Dedifferentiated amniotic fluid mesenchymal stem cell (primary cell): ENCODE measurements at regions not wholly inside any gene's neighbourhood (a gene's known extent, or its start where the extent isn't known, plus 50 kb on each side); places are given as distances from the start of the nearest gene placed in this dataset.

Experiments
- DNase-seq: peaks from one replicate; pipeline ENCODE4 v3.0.0-alpha.2; 2016; ENCODE audit errors: extremely low spot score

GRCh38 chr13:109440320-109440719 is 346.1 kb downstream of the IRS2 start:
- no peak for DNase-seq

- no peak for DNase-seq
These were observed 346.6 kb downstream of the IRS2 start for GRCh38 chr13:109439813-109440212.

DNA sequence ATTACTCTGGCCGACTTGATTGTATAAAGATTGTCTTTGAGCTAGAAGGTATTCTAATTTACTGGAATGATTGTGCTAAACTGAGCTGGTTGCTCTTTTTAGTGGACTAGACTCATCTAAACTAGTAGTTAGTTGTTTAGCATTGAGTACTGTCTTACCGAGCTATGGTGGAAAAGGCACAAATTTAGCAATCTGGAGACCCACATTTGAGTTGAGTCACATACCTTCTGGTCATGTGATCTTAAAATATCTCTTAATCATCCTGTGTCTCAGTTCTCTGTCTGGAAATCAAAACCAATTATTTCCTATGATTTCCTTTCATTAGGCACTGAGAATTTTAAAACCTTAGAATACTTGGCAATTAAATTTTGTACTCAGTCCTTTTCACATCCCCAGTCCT is 349.5 kb downstream of the IRS2 start:
- no peak for DNase-seq

DNA sequence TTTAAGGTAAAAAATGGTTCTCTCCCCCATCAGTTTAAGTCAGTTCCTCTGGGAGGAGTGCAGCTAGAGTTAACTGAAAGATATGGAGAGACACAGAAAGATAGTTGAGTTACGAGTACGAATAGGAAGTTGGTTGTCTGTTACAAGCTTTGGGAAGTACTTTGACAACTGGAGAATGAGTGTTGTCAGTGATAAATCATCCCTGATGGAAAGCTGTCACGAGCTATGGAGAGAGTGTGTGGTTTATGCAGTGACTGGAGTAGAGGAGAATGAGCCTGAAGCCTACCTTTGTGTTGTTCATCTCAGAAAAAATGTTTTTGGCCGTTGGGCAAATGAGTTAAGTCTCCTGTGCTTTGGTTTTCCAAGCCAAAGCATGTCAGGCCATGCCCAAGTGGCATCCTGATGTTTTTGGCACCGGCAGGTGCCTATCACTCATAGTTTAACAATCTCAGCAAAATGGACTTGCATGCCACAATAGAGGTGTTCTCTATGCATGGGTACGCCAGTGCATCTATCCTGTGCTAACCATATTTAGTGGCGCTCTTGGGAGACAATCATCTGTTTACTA is 350.2 kb downstream of the IRS2 start:
- DNase-seq, result no peak

- no peak for DNase-seq
These were observed 355.2 kb downstream of the IRS2 start for GRCh38 chr13:109431217-109431616.

GRCh38 chr13:109428146-109428545 is 358.2 kb downstream of the IRS2 start:
- no peak for DNase-seq

DNA sequence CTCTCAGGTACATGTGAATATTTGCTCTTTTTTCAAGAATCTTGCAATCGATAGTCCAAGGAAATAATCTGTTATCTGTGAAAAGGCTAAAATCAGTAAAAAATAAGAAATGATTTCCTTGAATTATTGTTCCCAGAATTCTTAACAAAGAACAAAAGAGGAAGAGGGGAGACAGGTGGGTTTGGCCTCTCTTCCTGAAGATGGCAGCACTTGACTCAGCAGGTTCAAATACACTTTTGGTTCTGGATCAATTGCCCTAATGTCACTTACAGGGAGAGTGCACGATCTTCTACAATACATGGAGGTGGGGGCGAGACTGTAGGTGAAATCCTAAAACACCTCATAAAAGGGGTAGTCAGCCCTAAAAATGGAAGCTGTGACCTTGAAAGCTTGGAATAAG is 358.7 kb downstream of the IRS2 start:
- no peak for DNase-seq

DNA sequence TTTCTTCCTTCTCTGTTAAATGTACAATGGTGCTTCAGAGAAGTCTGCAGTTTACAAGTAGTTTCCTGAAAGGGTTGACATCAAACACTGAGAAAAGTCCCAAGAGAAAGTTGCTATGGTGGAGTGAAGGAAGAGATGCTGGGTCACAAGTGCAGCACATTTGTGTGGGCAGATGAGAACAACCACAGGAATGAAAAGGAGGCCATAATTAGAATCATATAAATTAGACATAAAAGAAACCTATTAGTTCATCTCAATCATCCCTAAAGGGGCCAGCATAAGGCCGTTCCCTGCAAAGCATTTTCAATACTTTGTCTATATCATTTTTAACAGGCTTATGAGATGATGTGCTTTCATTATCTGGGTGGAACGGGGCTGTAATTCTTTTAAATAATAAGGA is 359.2 kb downstream of the IRS2 start:
- no peak for DNase-seq

DNA sequence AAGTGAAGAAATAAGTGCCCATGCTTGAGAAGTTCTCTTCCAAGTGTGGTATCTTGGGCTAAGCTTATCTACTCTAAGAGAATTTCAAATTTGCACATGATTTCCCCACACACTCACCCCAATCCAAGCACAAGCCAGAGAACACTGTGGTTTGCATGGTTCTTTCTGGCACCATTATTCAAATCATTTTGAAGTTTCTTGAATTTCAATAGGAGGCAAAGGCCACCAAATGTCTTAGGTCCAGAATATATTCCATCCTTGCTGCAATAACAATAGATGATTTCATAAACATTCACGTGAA is 359.7 kb downstream of the IRS2 start:
- DNase-seq, result no peak

DNA sequence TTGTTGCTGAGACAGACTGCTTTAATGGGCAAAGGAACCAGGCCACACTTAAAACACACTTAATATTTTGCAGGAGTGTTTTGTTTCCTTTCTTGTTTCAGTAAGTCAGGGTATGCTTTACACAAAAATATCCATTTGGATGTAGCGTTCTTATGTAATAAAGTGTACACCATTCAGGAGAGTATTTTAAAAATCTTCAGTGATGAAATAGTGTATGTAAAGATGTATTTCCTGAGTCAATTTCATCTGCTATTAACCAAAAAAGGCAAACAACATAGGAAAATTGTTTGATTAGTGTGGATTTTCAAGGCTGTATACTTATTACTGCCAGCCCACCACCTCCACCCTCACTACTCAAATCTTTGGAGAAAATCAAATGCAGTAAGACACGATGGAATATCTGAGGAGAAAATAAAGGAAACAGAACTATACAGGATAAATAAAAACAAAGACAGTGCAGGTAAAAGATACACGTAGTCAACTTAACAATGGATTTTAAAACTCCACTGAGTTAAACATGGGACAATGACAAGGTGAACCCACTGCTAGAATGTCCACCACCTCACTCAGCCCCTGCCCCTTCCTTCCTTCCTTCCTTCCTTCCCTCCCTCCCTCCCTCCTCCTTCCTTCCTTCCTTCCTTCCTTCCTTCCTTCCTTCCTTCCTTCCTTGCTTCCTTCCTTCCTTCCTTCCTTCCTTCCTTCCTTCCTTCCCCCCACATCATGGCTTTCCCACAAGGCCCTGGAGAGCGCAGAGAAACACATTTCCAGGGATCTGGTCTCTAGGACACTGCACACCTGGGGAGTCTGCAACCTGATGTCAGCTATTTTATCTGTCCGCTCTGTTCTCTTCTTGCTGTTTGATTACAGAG is 360.3 kb downstream of the IRS2 start:
- no peak for DNase-seq

GRCh38 chr13:109422161-109422560 is 364.2 kb downstream of the IRS2 start:
- no peak for DNase-seq

- no peak for DNase-seq
These were observed 366.5 kb downstream of the IRS2 start for GRCh38 chr13:109419896-109420295.

- no peak for DNase-seq
These were observed 368.3 kb downstream of the IRS2 start for GRCh38 chr13:109418111-109418510.

GRCh38 chr13:109416001-109416400 is 370.4 kb downstream of the IRS2 start:
- no peak for DNase-seq

DNA sequence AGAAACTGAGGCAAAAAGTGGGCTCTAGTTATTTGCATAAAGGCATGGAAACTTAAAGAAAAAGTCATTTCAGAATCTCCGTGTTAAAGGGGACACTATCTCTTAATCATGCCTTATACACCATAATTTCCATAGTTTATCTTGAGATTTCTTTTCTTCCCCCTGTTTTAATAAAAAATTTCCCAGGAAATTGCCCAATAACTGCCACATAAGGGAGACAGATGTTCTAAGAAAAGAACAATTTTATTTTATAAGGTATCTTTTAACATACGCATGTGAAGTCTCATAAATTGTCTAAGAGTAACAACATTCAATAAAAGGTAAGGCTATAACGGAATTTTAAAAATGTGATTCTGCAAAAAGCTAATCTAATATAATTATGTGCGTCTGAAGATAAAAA is 371.3 kb downstream of the IRS2 start:
- DNase-seq, result no peak

DNA sequence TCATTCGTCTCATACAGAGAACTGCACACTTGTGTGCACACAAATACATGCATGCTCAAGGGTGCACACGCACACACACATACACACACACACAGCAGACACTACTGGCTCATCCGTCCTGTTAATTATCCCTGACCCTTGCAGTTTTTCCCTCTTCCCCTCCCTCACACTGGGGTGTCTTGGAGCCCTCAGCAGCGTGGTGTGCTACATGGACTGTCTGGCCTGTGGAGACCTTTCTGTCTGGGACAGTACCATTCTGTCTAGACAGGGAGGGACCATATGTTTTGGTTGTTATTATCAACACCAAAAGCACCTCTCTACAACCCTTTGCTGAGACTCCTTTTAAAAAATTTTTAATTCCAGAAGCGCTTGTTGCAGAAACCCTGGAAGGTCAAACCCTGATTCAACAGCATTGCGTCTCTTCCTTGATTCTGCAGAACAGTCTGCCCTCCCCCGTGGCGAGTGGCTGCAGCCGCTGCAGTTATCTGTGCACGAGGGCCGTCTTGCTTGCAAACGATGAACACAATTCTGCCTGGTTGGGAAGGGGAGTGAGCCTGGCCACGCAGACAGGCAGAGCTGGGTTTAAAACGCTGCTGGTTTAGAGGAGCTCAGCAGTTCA is 374.0 kb downstream of the IRS2 start:
- DNase-seq, result no peak

DNA sequence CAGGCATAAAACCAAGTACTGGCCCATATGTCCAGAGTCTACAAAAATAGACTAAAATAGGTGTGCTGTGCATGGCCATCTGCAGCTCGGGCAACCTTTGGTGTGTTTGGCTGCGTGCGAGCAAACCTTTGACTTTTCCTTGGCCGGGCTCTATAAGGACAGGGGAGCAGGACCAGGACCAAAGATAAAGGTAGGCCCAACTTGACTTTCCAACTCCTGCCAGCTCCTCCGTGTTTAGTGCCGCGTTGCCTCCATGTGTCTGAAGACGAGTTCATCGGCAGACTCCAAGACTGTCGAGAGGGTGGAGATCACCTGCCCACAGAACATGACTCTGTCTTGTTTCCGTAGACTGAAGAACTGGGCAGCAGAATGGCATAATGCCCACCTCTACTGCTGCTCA is 375.5 kb downstream of the IRS2 start:
- DNase-seq, result no peak

DNA sequence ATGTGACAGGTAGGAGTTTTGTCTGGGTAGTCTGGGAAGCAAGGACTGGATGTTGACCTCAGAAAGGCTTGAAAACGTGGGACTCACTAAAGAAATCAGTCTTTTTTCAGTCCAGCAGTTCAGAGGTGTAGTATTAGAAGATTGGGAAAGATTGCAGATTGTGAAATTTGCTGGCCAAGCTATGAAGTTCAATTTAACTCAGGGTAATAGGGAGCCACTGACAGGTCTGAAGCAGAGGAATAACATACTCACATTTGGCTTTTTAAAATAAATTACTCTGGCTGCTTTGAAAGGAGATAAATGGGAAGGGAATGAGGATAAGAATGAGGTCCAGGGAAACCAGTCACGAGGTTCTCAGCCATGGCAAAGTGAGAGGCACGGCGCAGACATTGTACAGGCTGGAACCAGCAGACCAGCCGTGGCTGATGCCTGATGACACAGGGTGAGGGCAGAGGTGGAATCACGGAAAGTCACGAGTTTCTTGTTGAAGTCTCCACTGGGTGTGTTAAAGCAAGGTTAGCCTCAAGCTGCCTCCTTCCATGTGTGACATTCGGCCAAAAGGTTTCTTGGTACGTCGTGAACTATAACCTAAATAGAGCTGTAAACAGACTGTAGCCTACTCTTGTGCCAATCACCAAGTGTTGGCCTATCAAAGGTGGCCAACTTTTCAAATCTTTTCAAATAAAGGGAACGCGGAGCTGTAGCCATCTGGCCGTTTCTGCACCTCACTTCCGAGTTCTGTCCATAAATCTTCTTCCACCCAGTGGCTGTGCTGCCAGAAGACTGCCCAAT is 377.6 kb downstream of the IRS2 start:
- no peak for DNase-seq

GRCh38 chr13:109406376-109406992 is 379.9 kb downstream of the IRS2 start:
- no peak for DNase-seq

DNA sequence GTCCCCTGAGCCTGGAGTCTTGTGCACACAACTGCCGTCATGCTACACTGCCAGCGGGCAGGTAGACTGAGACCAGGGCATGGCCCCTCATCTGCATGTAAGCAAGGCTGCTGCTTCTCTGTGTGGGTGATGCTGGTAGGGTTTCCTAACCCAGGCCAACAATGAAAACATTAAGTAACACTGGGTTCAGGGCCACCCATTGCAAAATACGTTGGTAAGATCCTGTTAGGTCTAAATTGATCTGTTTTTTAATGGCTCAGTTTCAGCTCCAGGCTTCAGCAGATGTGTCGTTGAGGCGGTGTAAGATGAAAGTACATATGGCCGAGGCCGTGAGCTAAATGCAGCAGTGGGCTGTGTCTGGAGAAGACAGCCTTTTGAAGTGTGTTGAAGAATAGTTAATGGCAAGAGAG is 383.4 kb downstream of the IRS2 start:
- DNase-seq, result no peak

DNA sequence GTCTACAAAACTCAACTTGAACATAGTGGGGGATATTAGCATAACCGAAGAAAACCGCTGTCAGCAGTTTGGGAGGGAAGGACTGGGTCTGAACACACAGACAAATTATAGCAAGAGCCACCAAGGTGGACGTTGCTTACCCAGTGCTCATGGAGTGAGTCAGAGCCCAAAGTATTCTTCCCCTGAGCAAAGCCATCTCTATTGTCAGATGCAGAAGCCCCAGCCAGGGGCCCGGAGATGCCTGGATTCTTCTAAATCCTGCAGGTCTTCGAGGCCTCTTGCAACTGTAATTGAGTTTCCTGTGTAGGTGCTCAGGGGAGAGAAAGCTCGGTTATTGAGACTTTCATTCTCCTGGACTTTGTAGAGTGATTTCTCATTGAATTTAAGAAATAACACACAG is 384.5 kb downstream of the IRS2 start:
- no peak for DNase-seq

- no peak for DNase-seq
These were observed 385.1 kb downstream of the IRS2 start for GRCh38 chr13:109401307-109401706.
